HG03097 (cell line): ENCODE measurements at regions not wholly inside any gene's neighbourhood (a gene's known extent, or its start where the extent isn't known, plus 50 kb on each side); places are given as distances from the start of the nearest gene placed in this dataset.
"Not testable (repeated sequence)": the region's sequence is repeated elsewhere in the genome, so short reads cannot be mapped to it uniquely, and the experiment has no call there.

Experiments used
- ATAC-seq: cut with Tn5 transposase; IDR thresholded peaks from one replicate; pipeline ENCODE4 v1.9.1; 2021; ENCODE audit not compliant: unreplicated experiment, low FRiP score

DNA sequence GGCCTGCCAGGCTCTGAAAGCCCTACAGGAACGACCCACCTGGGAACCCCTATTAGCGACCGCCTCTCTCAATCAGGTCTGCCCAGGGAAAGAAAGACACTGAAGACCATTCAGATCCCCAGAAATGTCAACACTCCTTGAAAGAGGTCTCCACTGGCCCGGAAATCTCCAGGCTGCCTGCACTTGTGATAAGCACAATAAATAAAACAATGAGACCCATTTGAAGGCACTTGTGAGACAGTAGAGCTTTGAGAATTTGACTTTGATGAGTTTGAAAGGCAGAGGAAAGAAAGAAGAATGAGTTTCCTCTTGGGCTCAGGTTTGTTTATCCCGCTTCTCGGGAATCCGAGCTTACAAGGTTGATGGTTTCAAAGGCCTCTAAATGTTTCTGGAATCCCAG, 416.3 kb downstream of the BUD13 start:
- no peak for ATAC-seq

DNA sequence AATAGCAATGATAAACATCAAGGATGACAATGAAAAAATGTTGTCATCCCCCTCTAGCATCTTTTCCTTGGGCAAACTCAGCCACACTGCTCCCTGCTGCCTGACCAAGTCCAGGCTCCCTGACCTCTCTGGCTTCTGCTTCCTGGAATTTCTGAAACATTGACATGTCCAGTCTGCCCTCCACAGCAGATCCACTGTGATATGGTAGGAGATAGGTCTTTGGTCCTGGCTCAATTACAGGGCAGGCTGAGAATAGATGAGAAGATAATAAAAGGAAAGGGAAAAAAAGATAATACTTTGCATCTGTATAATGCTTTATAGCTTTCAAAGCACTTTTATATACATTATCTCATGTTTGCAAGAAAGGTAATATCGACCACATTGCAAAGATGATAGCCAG, 417.7 kb downstream of the BUD13 start:
- no peak for ATAC-seq

DNA sequence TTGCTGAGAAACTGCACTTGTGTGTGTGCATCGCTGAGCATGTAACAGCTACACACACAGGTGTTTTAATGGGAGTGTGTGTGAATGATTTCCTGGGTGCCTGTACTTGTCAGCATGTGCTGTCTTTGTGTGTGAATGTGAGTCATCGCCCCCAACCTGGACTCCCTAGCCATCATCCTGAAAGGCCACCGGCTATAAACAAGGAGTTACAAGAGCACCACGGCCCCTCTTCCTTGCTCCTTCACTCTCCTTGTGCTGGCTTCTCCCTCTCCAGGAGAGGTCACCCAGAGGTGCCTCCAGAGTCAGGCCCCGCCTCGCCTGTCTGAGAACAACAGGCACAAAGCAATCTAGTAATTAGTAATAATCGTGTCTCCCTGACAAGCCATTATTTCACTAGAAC, 419.2 kb downstream of the BUD13 start:
- ATAC-seq, result no peak

DNA sequence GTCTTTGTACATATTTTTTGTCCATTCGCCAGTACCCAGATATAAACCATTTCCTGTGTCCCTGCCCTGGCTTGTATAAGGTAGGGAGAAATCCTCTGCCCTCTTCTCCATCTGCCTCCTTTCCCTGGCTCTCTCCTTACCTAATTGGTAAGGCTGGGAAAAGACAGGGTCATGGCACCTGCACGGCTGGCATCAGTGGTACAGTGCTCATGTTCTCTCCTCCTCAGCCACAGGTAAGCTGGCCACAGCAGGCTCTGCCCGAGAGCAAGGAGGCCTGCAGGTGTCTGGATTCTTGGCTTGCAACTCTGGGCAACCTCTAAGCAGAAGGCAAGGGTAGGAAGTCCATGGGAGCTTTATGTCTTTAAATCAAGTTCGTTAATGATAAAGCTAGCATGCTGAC, 419.9 kb downstream of the BUD13 start:
- ATAC-seq, result no peak

DNA sequence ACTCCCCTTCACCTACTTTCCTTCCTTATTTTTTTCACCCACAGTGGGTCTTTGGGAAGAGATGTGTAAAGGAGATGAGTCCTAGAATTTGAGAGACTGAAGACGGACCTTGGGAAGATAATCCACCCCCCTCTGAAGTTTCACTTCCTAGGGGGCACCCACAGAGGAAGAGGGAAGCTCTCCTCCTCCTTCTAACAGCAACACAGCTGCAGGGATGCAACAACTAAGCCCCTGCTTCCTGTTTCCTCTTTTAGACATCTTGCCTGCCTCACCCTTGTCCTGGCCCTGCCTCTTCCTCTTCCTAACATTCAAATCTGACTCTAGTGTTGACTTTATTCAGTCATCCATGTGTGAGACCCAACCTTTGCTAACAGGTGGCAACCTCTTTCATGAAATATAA, 424.6 kb downstream of the BUD13 start:
- ATAC-seq, result no peak

DNA sequence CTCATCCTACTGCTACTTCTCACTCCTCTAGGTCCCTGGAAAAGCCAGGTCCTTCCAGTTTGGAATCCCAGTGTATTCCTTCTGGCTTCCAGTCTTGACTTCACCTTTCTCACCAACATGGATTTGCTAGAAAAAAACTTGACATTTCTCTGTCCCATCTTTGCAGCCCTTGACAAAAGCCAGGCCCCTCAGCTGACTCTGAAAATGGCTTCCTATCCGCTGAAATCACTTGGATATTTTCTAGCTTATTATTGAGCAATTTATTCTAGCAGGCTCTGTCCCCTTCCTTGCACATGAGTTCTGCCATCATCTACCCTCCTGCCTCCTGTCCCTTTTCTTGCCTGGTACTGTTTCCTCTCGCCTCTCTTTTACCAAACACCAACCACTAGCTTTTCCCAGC, 427.2 kb downstream of the BUD13 start:
- no peak for ATAC-seq

DNA sequence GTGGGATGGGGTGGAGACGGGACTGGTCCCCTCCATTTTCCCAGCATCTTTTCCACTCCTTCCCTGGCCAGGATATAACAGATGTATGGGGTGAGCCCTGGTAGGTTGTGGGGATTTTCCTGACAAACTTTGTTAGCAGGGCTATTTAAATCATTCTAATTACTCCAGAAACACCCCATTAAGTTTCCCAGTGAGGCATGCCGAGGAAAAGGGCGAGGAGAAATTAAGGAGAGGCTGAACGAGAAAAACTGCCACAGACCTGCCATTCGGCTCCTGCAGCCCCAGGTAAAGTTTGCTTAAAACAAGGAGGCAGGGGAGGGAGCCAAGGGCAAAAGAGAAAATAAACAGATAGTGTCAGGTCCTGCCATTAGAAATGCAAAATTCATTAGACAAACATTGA, 428.2 kb downstream of the BUD13 start:
- no peak for ATAC-seq

DNA sequence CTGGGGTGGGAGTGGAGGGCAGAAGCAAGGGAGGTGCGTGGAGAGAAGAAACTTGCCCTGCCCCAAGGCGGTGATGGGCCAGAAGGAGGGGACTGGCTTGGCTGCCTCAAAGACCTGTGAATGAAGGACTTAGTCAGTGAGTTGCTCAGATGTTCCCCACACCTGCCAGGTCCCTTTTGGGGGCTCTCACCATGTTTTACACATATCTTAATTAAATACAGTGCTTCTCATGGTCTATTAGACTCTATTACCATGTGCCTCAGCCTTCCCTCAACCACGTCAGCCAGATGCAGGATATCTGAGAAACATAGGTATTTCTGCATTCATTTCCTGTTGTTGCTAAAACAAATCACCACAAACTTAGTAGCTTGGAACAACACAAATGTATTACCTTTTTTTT, 429.5 kb downstream of the BUD13 start:
- no peak for ATAC-seq

DNA sequence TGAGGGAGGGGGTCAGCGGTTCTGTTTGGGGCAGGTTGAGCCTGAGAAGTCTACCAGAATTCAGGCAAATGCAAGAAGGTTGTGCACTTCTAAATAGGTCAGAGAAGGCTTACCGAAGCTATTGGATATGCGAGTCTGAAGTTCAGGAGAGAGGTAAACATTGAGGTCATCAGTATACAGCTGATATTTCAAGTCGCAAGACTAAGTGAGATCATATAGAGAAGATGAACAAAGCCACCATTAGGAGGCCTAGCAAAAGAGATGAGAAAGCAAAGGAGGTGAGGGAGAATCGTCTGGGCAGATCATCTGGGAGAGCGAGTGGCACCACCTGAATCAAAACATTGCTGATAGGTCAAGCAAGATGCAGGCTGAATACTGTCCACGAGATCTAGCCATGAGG, 430.6 kb downstream of the BUD13 start:
- no peak for ATAC-seq

DNA sequence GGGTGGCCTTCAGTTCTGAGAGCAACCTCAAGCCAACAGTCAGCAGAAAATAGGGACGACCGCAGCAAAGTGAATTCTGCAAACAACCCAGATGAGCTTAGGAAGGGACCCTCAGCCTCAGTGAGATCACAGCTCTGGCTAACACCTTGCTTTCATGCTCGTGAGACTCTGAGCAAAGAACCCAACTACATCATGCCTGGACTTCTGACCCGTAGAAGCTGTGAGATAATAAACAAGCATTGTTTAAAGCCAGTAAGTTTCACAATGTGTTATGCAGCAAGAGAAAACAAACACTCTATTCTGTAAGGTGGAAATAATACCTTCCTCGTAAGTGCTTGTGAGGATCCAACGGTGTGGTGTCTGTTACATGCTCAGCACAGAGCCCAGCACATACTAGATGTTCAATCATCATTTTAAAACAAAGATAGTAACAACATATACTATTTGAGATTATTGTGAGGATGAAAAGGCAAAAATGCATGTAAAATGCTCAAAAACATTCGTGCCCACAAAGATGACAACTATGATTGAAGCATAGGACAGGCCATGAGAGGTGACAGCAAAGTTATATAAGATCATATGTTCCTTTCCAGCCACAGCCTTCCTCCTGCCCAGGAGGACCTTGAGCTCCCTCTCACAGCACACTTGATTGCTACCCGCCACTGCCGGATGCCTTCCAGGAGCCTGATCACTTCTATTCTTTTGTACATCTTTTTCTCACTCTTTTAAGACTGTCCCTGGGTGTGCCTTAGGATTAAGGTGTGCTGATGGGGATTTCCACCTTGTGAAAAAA, 433.3 kb downstream of the BUD13 start:
- no peak for ATAC-seq

DNA sequence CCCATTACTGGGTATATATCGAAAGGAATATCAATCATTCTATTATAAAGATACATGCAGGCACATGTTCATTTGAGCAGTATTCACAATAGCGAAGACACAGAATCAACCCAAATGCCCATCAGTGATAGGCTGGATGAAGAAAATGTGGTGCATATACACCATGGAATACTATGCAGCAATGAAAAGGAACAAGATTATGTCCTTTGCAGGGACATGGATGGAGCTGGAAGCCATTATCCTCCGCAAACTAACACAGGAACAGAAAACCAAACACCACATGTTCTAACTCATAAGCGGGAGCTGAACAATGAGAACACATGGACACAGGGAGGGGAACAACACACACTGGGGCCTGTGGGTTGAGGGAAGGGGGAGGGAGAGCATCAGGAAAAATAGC, 434.3 kb downstream of the BUD13 start:
- not testable (repeated sequence) for ATAC-seq

DNA sequence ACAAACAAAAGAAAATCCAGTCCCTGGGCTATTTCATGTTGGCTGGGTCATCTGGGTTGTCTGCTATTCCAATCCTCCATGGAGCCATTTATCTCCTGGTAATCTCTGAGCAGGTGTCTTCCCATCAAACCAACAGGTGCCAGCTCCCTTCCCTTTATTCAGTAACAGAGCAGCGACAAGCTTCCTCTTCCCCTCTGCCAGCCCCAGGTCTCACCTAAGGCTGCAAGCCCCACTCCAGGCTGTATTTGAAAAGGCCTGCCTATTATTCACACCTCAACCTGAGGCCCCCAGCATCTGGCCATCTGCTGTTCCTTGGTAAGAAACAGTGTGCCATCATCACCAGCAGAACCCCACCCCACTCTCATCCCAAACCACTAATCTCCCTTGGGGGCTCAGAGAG, 436.2 kb downstream of the BUD13 start:
- no peak for ATAC-seq

DNA sequence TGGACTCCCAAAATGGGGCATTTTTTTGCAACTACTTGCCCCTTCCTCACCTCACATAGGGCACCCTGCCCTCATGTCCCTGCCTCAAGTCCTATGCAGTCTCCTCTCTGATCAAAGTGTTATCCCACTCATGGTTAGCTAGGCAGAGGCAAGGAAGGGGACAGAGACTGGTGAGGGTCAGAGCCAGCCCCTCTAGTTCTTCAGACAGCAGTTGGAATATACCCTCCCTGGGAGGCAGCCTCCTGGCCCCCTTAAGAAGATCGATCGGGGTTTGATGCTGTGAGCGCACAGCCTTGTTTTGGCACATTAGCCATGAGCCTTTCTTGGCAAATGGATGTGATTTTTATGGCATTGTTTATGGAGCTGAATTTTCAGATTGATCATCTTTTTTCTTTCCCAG, 436.9 kb downstream of the BUD13 start:
- ATAC-seq, result no peak

DNA sequence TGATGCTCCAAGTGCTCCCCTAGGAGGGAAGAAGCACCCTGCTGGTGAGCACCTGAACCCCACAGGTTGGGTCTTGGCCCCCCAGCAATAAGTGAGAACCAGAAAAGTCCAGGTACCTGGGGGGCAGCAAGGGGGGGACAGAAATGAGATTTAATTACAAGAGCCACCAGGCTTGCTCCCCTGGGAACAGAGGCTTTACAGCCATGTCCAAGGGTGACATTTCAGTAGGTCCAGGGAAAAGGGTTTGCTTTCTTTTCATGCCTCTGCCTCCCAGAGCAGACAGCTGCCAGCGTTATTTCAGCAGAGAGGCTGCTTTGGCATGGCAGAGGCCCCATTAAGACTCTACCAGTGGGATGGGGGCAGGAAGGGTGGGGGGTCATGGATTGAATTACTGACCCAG, 437.7 kb downstream of the BUD13 start:
- ATAC-seq, result no peak

DNA sequence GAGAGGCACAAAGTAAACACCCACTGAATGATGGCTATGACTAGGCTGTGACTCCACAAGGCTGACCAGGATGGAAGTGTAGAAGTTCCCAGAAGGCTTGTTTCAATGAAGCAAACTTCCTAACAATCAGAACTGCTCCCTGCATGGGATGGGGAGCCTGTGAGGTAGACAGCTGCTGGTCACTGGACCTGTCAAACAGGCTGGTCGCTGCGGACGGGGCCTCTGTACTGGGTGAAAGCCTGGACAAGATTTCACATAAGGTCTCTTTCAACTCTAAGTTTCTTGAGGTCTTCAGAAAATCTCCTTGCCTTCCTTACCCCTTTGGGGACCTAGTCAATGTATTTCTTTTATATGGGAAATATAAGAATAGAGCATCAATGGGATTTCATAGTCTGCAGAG, 438.2 kb downstream of the BUD13 start:
- no peak for ATAC-seq

DNA sequence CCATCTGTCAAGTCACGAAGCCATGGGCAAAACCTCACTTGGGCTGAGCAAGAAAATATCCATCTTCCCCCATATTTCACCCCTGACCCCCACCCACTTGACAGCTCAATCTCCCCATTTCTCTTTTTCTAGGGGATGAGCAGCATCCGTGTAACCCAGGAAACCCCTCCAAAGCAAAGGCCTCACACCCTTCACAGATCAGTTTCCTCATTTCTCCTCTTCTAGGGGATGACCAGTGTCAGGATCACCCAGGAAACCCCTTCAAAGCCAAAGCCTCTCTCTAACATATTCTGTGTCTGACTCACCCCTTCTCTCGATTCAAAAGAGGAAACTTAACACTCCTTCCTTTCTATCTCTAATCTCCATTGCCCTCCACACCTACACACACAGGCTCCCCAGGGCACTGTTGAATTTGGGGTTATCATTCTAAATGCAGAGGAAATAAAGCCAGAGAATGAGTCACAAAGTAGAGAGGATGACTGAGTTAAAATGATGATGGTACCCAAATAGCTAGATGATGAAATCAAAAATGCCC, 439.7 kb downstream of the BUD13 start:
- ATAC-seq, result no peak

DNA sequence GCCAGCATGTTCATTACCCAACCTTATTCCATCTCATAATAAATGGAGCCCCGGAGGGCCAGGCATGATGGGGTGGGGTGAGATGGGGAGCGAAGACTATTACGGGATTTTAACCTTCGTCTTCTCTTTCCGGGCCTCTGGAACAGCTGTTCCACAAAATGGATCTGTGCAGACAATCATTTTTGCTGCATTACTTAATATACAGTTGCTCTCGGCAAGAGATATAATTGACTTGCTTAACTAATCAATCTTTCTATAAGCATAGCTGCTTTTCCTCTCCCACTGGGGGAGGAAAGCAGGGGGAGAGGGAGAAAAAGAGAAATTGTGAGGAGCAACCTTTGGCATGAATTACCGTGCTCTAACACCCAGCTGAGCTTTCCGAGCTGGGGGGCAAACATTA, 440.4 kb downstream of the BUD13 start:
- ATAC-seq, result no peak

DNA sequence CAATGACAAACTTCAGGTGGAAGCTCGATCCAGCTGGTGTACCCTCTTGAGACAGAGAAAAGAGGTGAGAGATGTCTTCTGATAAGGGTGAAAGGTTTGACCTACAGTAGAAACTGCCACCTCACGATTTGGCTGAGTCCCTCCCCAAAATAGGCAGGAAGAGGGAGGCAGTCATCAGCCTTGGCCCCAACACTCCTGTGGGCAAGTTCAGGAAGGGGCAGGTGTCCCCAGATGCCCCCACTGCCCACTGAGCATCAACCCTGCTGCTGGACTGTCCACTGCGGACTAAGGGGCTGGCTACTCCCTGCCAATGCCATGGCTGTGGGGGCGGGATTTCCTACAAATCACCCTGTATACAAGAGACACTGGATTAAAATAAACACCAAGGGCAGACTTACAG, 441.4 kb downstream of the BUD13 start:
- ATAC-seq, result no peak

DNA sequence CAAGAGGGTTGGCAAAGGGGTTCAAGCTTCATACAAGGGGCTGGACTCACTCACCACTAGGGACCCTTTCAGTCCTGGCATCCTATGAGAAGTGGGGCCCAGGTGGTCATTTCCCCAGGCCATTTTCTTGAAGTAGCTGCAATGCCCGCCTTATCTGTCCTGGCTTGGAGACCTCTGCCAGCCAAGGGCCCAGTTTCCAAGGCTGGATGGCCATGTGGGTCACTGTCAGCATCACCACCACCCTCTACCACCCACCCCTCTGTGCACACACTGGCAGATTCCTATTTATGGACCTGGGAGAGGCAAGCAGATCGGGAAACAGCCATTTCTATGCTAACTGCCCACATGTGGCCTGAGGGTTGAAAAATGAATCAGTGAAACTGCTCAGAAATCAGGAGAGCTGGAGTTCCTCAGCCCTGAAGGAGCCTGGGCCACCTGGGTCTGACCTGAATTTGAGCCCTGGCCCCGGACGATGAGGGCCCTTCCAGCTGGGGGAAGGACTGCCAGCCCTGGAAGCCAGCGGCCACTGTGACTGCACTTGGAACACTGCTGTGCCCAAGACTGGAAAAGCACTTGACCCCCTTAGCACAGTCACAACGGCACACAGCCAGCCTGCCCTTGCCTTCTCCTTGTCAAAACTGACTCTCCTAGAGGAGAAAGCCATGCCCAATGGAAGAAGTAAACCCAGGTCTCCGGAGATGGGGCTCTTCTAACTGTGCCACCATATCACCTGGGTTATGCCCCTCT, 442.2 kb downstream of the BUD13 start:
- no peak for ATAC-seq

DNA sequence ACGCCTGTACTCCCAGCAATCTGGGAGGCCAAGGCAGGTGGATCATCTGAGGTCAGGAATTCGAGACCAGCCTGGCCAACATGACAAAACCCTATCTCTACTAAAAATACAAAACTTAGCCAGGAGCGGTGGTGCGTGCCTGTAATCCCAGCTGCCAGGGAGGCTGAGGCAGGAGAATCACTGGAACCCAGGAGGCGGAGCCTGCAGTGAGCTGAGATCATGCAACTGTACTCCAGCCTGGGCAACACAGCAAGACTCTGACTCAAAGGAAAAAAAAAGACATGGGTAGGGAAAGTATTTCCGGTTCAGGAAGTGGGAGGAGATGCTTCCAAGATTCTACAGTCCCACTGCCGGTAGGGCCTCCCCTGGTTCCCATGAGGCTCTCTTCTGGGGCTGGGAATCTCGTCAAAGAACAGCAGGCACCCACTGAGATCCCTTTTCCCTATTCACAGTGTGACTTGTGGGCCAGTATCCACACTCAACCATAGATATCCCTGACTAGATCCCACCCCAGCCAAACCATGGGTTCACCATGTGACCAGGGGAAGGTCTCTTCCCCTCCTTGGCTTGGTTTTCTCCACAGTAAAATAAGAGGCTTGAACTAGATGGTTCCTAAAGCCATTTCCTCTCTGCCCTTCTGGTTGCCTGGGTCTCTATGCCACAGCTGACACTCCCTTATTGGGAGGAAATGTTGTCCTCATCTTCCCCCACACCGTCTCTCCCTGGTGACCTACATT, 443.3 kb downstream of the BUD13 start:
- no peak for ATAC-seq

DNA sequence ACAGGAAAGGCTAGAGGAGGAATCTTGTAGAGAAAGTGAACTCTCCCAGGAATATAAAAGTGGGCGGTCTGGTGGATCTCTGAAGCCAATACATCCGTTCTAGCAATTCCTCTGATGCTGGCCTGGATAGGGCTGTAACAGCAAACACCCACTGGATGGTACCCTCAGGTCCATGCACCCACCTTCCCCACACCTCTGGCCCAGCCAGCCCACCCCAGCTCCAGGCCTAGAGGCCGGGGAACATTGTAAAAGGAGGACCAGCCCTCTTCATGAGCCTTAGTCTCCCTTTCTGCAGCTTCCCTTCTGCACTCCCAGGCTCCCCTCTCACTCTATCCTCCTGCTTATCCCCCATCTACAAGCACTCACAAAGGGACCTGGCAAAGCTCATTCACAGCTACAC, 443.9 kb downstream of the BUD13 start:
- ATAC-seq, result no peak
